Naive thymus-derived CD4-positive, alpha-beta T cell (primary cell): ENCODE measurements at regions not wholly inside any gene's neighbourhood (a gene's known extent, or its start where the extent isn't known, plus 50 kb on each side); places are given as distances from the start of the nearest gene placed in this dataset.

Experiments used
- ATAC-seq: fragments of 150-1000 bp; cut with Tn5 transposase; 2 replicates; pipeline ENCODE4 v1.10.0; 2021; ENCODE audit warnings: mild to moderate bottlenecking, moderate library complexity
- CTCF ChIA-PET: fragments of 350-600 bp; sonication (Branson Sonifier 250); formaldehyde crosslinking; loops from one replicate; lab custom pipeline; 2021; ENCODE audit warnings: antibody characterized with exemption; lab: Charles Lee
- POLR2A ChIA-PET: fragments of 350-600 bp; sonication (Branson Sonifier 250); formaldehyde crosslinking; loops from one replicate; lab custom pipeline; 2021; ENCODE audit warnings: antibody characterized with exemption, inconsistent platforms; lab: Charles Lee
- DNase-seq, 9 donors: peaks; one replicate each; pipeline versions ENCODE4 v3.0.0 to v3.0.0-alpha.2; 2020 to 2022; ENCODE audit warnings: mixed read lengths in 1 of 9
- H3K27ac ChIP-seq: one replicate; pipeline ENCODE4 v1.7.0; 2013; ENCODE audit warnings: mild to moderate bottlenecking, low read depth, low read length, moderate library complexity
- H3K27me3 ChIP-seq, 2 donors: one replicate each; pipeline ENCODE4 v1.7.0; 2013; ENCODE audit warnings: low read length in 2 of 2, mild to moderate bottlenecking in 2 of 2, moderate library complexity in 2 of 2; ENCODE audit not compliant: control insufficient read depth in 2 of 2, insufficient read depth in 2 of 2
- H3K36me3 ChIP-seq, 3 experiments: 1 replicate in 2 of 3; 2 replicates in 1 of 3; pipeline ENCODE4 v1.7.0; 2013; ENCODE audit warnings: low read length in 3 of 3, mild to moderate bottlenecking in 3 of 3, moderate library complexity in 1 of 3; ENCODE audit not compliant: insufficient read depth in 3 of 3, control insufficient read depth in 2 of 3
- H3K4me1 ChIP-seq, 2 donors: one replicate each; pipeline ENCODE4 v1.7.0; 2013; ENCODE audit warnings: low read length in 2 of 2, mild to moderate bottlenecking in 2 of 2, moderate library complexity in 1 of 2; ENCODE audit not compliant: control insufficient read depth in 2 of 2, insufficient read depth in 2 of 2
- H3K4me3 ChIP-seq: 2 replicates; pipeline ENCODE4 v1.7.0; 2013; ENCODE audit warnings: mild to moderate bottlenecking, low read length
- H3K9me3 ChIP-seq, 3 experiments: 1 replicate in 2 of 3; 2 replicates in 1 of 3; pipeline ENCODE4 v1.7.0; 2013; ENCODE audit warnings: low read length in 3 of 3; ENCODE audit not compliant: control insufficient read depth in 2 of 3
- H3K27ac Mint-ChIP-seq, 9 donors: one replicate each; pipeline ENCODE4 v1.8.0; 2020 to 2022; ENCODE audit warnings: mixed read lengths in 9 of 9, mild to moderate bottlenecking in 8 of 9, moderate library complexity in 5 of 9, inconsistent platforms in 2 of 9
- H3K27me3 Mint-ChIP-seq, 5 donors: one replicate each; pipeline ENCODE4 v1.8.0; 2021 to 2022; ENCODE audit warnings: mixed read lengths in 5 of 5, mild to moderate bottlenecking in 1 of 5
- H3K36me3 Mint-ChIP-seq, 5 donors: one replicate each; pipeline ENCODE4 v1.8.0; 2020 to 2022; ENCODE audit warnings: mixed read lengths in 5 of 5, mild to moderate bottlenecking in 3 of 5, inconsistent platforms in 1 of 5
- H3K4me1 Mint-ChIP-seq, 7 donors: one replicate each; pipeline ENCODE4 v1.8.0; 2020 to 2022; ENCODE audit warnings: mixed read lengths in 7 of 7, mild to moderate bottlenecking in 3 of 7, inconsistent platforms in 1 of 7
- H3K4me3 Mint-ChIP-seq, 10 donors: one replicate each; pipeline ENCODE4 v1.8.0; 2020 to 2022; ENCODE audit warnings: mild to moderate bottlenecking in 10 of 10, mixed read lengths in 10 of 10, moderate library complexity in 6 of 10, inconsistent platforms in 2 of 10
- H3K9me3 Mint-ChIP-seq, 11 donors: one replicate each; pipeline ENCODE4 v1.8.0; 2020 to 2022; ENCODE audit warnings: mixed read lengths in 11 of 11, mild to moderate bottlenecking in 4 of 11, inconsistent platforms in 1 of 11, moderate library complexity in 1 of 11
- intact Hi-C, 2 donors: fragments of 100-400 bp; cut with micrococcal nuclease; formaldehyde crosslinking; loops; one replicate each; pipeline ENCODE4 v1.15.1; 2023

DNA sequence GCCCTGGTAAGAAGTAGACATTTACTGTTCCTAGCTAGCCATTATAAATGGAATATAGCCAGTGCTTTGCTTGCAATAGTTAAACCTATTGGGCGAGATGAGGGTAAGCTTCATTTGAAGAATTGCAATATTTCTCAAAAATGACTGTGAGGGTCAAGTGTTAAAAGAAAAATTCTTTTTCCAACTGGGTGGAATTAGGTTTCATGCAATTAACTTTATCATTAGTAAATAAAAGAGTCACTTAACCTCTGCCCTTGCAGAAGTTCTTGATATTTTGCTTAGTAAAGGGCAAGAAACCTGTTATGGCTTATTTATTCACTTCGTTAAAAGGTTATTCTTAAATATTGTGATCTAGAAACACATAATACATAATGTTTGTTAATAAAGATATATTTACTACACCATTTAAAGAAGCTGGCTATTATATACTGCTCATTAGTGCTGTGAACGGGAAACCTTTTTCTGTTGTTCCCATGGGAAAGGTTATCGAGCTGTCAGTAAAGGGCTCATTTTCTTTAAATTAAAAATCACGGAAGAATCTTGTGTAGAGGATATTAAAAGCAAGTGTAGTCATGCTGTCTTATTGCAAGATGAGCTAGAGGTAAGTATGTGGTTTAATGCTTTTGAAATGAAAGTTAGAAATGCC lies 370.5 kb downstream of the CSNK1G3 start:
- CTCF ChIA-PET, result no interaction called here
- POLR2A ChIA-PET, result no interaction called here
- Histone ChIP-seq H3K27me3 (no peaks in the 10 kb centered on the region), H3K4me3 (no peak overlapping the region), H3K27ac (no peak overlapping the region), H3K36me3 (no peaks in the 10 kb centered on the region), H3K9me3 (no peaks in the 10 kb centered on the region), H3K4me1 (no peaks in the 10 kb centered on the region)
- ATAC-seq (no peak), DNase-seq (no peak)
- Mint-ChIP-seq H3K4me1 (peaks cover 0 to 1% (median 0%) of the 10 kb centered on the region in 7 donors), H3K36me3 (no peaks in the 10 kb centered on the region), H3K27ac (no peak overlapping the region), H3K9me3 (peaks cover 0 to 6% (median 1%) of the 10 kb centered on the region in 11 donors), H3K27me3 (no peaks in the 10 kb centered on the region), H3K4me3 (no peak overlapping the region)
- intact Hi-C loops, result no loop called here

GRCh38 chr5:123881759-123882244 lies 369.8 kb downstream of the CSNK1G3 start:
- no peaks in the 10 kb centered on the region for H3K36me3 ChIP-seq
- ATAC-seq (no peak), DNase-seq (no peak)
- no peaks in the 10 kb centered on the region for H3K27me3 Mint-ChIP-seq
- no peaks in the 10 kb centered on the region for H3K36me3 Mint-ChIP-seq
- CTCF ChIA-PET, result no interaction called here
- H3K4me3 Mint-ChIP-seq, result no peak overlapping the region
- no peaks in the 10 kb centered on the region for H3K27me3 ChIP-seq
- peaks cover 0 to 6% (median 1%) of the 10 kb centered on the region in 11 donors for H3K9me3 Mint-ChIP-seq
- no peak overlapping the region for H3K27ac ChIP-seq
- peaks cover 0 to 1% (median 0%) of the 10 kb centered on the region in 7 donors for H3K4me1 Mint-ChIP-seq
- intact Hi-C loops, result no loop called here
- no peaks in the 10 kb centered on the region for H3K4me1 ChIP-seq
- no peak overlapping the region for H3K4me3 ChIP-seq
- H3K9me3 ChIP-seq, result no peaks in the 10 kb centered on the region
- H3K27ac Mint-ChIP-seq, result no peak overlapping the region
- POLR2A ChIA-PET, result no interaction called here

DNA sequence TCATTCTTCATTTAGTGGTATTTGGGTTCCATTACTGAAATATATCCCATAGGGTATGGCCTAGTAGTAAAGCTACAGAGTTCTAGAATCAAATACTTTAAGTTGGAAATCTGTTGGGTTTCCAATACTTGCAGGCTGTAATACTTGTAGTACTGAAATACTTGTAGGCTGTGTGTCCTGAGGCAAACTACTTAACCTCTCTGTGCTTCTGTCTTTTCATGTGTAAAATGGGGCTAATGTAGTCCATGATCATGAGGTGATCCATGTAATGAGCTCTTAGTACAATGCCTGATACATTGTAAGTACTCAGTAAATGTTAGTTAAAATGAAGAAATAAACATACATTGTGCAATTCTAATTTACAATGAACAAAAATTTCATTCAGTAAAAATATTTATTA lies 368.9 kb downstream of the CSNK1G3 start:
- no peak for ATAC-seq
- no peak overlapping the region for H3K4me3 ChIP-seq
- peaks cover 0 to 5% (median 0%) of the 10 kb centered on the region in 11 donors for H3K9me3 Mint-ChIP-seq
- peaks cover 0 to 1% (median 0%) of the 10 kb centered on the region in 7 donors for H3K4me1 Mint-ChIP-seq
- DNase-seq, result no peak
- no peaks in the 10 kb centered on the region for H3K36me3 Mint-ChIP-seq
- ChIA-PET POLR2A (no interaction called here), CTCF (no interaction called here)
- H3K27ac Mint-ChIP-seq, result no peak overlapping the region
- no peaks in the 10 kb centered on the region for H3K9me3 ChIP-seq
- no peaks in the 10 kb centered on the region for H3K27me3 Mint-ChIP-seq
- H3K27ac ChIP-seq, result no peak overlapping the region
- H3K4me1 ChIP-seq, result no peaks in the 10 kb centered on the region
- H3K4me3 Mint-ChIP-seq, result no peak overlapping the region
- no peaks in the 10 kb centered on the region for H3K27me3 ChIP-seq
- H3K36me3 ChIP-seq, result no peaks in the 10 kb centered on the region
- intact Hi-C loops, result no loop called here

DNA sequence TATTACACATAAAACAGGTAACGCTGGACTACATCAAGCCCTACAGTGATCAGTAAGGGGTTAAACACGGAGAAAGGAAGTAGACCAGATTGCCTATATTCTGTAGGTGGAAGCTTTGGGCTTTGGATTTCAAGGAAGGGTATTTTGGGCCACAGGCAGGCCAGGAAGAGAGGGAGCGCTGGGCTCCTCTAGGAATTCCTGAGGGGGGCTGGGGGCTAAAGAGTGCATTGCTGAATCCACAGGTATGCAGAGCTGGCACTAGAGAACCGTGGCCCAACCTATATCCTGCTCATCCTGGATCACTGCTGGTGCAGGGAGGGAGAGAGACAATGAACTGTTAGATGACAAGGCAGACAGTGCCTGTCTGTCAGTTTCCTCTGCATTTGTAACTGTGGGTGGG lies 367.1 kb downstream of the CSNK1G3 start:
- DNase-seq (no peak), ATAC-seq (no peak)
- Histone ChIP-seq H3K4me3 (no peak overlapping the region), H3K4me1 (no peaks in the 10 kb centered on the region), H3K27ac (no peak overlapping the region), H3K9me3 (no peaks in the 10 kb centered on the region), H3K27me3 (no peaks in the 10 kb centered on the region), H3K36me3 (no peaks in the 10 kb centered on the region)
- ChIA-PET CTCF (no interaction called here), POLR2A (no interaction called here)
- H3K27ac Mint-ChIP-seq, result no peak overlapping the region
- H3K4me3 Mint-ChIP-seq, result no peak overlapping the region
- no peaks in the 10 kb centered on the region for H3K27me3 Mint-ChIP-seq
- H3K4me1 Mint-ChIP-seq, result peaks cover 0 to 1% (median 0%) of the 10 kb centered on the region in 7 donors
- intact Hi-C loops, result no loop called here
- peaks cover 0 to 5% (median 0%) of the 10 kb centered on the region in 11 donors for H3K9me3 Mint-ChIP-seq
- H3K36me3 Mint-ChIP-seq, result no peaks in the 10 kb centered on the region

- Mint-ChIP-seq H3K27me3 (no peaks in the 10 kb centered on the region), H3K27ac (peak overlapping the region in 1 of 9 donors; percentile 55), H3K4me3 (no peak overlapping the region), H3K4me1 (no peaks in the 10 kb centered on the region), H3K36me3 (no peaks in the 10 kb centered on the region), H3K9me3 (peaks cover 0 to 5% (median 0%) of the 10 kb centered on the region in 11 donors)
- Histone ChIP-seq H3K27ac (no peak overlapping the region), H3K36me3 (no peaks in the 10 kb centered on the region), H3K4me3 (no peak overlapping the region), H3K27me3 (no peaks in the 10 kb centered on the region), H3K4me1 (no peaks in the 10 kb centered on the region), H3K9me3 (no peaks in the 10 kb centered on the region)
- intact Hi-C loops, result no loop called here
- no peak for DNase-seq
- ChIA-PET CTCF (no interaction called here), POLR2A (no interaction called here)
- ATAC-seq, result no peak
These were observed 364.4 kb downstream of the CSNK1G3 start for GRCh38 chr5:123876276-123876790.

GRCh38 chr5:123875561-123876275 lies 363.7 kb downstream of the CSNK1G3 start:
- Mint-ChIP-seq H3K4me3 (no peak overlapping the region), H3K27me3 (no peaks in the 10 kb centered on the region), H3K36me3 (peaks cover 0 to 5% (median 0%) of the 10 kb centered on the region in 5 donors), H3K4me1 (no peaks in the 10 kb centered on the region), H3K27ac (no peak overlapping the region), H3K9me3 (peaks cover 0 to 9% (median 0%) of the 10 kb centered on the region in 11 donors)
- Histone ChIP-seq H3K27me3 (no peaks in the 10 kb centered on the region), H3K9me3 (no peaks in the 10 kb centered on the region), H3K4me1 (no peaks in the 10 kb centered on the region), H3K27ac (no peak overlapping the region), H3K36me3 (no peaks in the 10 kb centered on the region), H3K4me3 (no peak overlapping the region)
- ChIA-PET CTCF (no interaction called here), POLR2A (no interaction called here)
- intact Hi-C loops, result no loop called here
- no peak for ATAC-seq
- no peak for DNase-seq
